GM12892 (cell line): ENCODE measurements at regions not wholly inside any gene's neighbourhood (a gene's known extent, or its start where the extent isn't known, plus 50 kb on each side); places are given as distances from the start of the nearest gene placed in this dataset.

Experiments
- POLR2A ChIP-seq: IDR thresholded peaks from 2 replicates; pipeline ENCODE4 v1.6.1; 2011; ENCODE audit warnings: low read depth, low read length, control low read depth
- POLR2AphosphoS5 ChIP-seq: IDR thresholded peaks from 2 replicates; pipeline ENCODE4 v1.6.1; 2011; ENCODE audit warnings: low read depth, low read length, control low read depth

- TF ChIP-seq POLR2AphosphoS5 = no peak
- TF ChIP-seq POLR2A = no peak
These were observed 648.9 kb upstream of the GBE1 start for GRCh38 chr3:82410366-82410765.
